ENCODE measurements at regions not wholly inside any gene's neighbourhood (a gene's known extent, or its start where the extent isn't known, plus 50 kb on each side); places are given as distances from the start of the nearest gene placed in this dataset.

GRCh38 chr6:6390849-6391602 is 70.6 kb upstream of the F13A1 start:
- Histone ChIP-seq H3K27ac (no peak overlapping the region), H3K36me3 (no peaks in the 10 kb centered on the region), H3K27me3 (no peaks in the 10 kb centered on the region), H3K4me3 (no peak overlapping the region), H3K9me3 (no peaks in the 10 kb centered on the region), H3K4me1 (no peaks in the 10 kb centered on the region)
- DNase-seq = no peak
- 58 to 66% methylated on average over 7 of the region's 7 CpGs for WGBS, 2 donors
- intact Hi-C loops (cut with DNase I) = no loop called here
- TF ChIP-seq EP300 (IDR thresholded peaks at IDR 0.05) (no peak), POLR2AphosphoS5 (IDR thresholded peaks at IDR 0.05) (no peak), POLR2A (IDR thresholded peaks at IDR 0.05) (no peak), CTCF (IDR thresholded peaks at IDR 0.05) (no peak)

DNA sequence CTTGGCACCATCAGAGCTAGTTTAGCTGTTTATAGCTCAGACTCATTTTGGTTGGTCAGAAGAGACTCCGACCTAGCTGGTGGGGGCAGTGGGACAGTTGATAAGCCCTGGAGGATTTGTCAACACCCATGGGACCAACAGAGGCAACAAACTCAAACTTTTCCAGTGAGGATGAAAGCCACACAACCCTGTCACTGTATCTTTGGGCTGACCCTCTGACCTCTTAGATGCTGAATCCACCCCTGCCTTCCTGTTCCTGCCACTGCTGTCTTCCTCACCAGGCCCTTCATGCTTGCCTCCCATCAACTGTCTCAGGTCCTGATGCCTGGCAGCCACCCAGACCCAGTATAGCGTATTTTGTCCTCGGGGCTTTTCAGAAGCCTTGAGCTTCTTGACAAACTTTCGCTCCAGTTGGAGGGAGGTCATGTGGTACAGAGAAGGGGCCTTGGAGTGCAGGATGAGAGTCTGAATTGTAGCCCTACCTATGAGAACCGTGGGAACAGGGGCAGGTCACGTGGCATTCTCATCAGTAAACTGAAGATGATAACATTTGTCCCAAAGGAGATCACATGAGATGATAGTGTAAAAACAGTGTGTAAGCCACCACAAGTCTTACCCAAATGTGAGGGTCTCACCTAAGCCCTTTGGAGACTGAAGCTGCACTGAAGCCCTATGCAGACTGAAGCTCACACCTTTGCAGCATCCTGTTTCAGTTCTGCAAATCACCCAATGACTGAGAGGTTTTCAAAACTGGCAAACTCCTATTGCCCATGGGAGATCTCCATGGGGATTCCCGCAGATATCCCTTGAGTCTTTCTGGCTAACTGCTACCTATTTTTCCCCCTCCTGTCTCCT is 72.0 kb upstream of the F13A1 start:
- TF ChIP-seq CTCF (IDR thresholded peaks at IDR 0.05) (no peak), POLR2AphosphoS5 (IDR thresholded peaks at IDR 0.05) (no peak), EP300 (IDR thresholded peaks at IDR 0.05) (no peak), POLR2A (IDR thresholded peaks at IDR 0.05) (no peak)
- Histone ChIP-seq H3K4me3 (no peak overlapping the region), H3K9me3 (no peaks in the 10 kb centered on the region), H3K27ac (no peak overlapping the region), H3K36me3 (no peaks in the 10 kb centered on the region), H3K27me3 (no peaks in the 10 kb centered on the region), H3K4me1 (no peaks in the 10 kb centered on the region)
- intact Hi-C loops (cut with DNase I) = no loop called here
- WGBS, 2 donors = 77 to 84% methylated on average over 7 of the region's 7 CpGs
- DNase-seq = no peak

- H3K4me1 ChIP-seq = no peaks in the 10 kb centered on the region
- TF ChIP-seq EP300 (IDR thresholded peaks at IDR 0.05) = no peak
- no peak for TF ChIP-seq POLR2A (IDR thresholded peaks at IDR 0.05)
- TF ChIP-seq POLR2AphosphoS5 (IDR thresholded peaks at IDR 0.05) = no peak
- no peak for TF ChIP-seq CTCF (IDR thresholded peaks at IDR 0.05)
- intact Hi-C loops (cut with DNase I) = no loop called here
- no peak overlapping the region for H3K27ac ChIP-seq
- no peaks in the 10 kb centered on the region for H3K27me3 ChIP-seq
- 48 to 64% methylated on average over 6 of the region's 6 CpGs for WGBS, 2 donors
- no peaks in the 10 kb centered on the region for H3K9me3 ChIP-seq
- H3K36me3 ChIP-seq = no peaks in the 10 kb centered on the region
- no peak for DNase-seq
- H3K4me3 ChIP-seq = no peak overlapping the region
Observed at GRCh38 chr6:6393069-6393529, 72.6 kb upstream of the F13A1 start.

DNA sequence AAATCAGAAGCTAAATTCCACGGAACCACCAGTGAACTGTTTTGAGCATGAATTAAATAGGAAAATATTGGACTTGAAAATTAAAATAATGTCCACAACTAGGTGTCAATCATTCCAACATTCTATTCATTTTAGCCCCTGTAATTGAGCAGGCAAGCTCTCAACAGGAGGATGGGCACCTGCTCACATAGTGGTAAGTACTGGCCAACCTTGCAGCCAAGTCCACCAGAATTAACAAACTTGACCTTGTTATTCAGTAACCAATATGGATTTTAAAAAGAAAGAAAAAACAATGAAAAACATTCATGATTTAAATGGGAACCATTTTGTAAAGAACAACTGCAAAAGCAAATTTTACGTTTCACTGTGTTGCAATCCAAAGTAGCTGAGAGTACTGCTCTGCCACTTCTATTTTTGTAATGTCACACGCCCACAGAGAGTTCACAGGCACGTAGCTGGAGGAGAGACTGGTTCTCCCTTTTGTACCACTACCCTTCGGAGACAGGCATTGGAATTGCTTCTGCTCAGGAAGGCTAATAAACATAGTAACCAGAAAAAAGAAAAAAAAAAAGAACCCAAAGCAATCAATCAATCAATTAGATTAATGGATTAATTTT is 75.2 kb upstream of the F13A1 start:
- TF ChIP-seq POLR2A (IDR thresholded peaks at IDR 0.05) = no peak
- TF ChIP-seq POLR2AphosphoS5 (IDR thresholded peaks at IDR 0.05) = no peak
- no peak for TF ChIP-seq CTCF (IDR thresholded peaks at IDR 0.05)
- TF ChIP-seq EP300 (IDR thresholded peaks at IDR 0.05) = no peak
- 47 to 62% methylated on average over 5 of the region's 5 CpGs for WGBS, 2 donors
- DNase-seq = no peak
- Histone ChIP-seq H3K27ac (no peak overlapping the region), H3K9me3 (no peaks in the 10 kb centered on the region), H3K27me3 (no peaks in the 10 kb centered on the region), H3K4me1 (no peaks in the 10 kb centered on the region), H3K36me3 (no peaks in the 10 kb centered on the region), H3K4me3 (no peak overlapping the region)
- intact Hi-C loops (cut with DNase I) = no loop called here
